Eye (tissue), 1 donor: ENCODE measurements at regions not wholly inside any gene's neighbourhood (a gene's known extent, or its start where the extent isn't known, plus 50 kb on each side); places are given as distances from the start of the nearest gene placed in this dataset.

Source experiments
- DNase-seq: peaks from one replicate; pipeline ENCODE4 v3.0.0-alpha.2; 2015

DNA sequence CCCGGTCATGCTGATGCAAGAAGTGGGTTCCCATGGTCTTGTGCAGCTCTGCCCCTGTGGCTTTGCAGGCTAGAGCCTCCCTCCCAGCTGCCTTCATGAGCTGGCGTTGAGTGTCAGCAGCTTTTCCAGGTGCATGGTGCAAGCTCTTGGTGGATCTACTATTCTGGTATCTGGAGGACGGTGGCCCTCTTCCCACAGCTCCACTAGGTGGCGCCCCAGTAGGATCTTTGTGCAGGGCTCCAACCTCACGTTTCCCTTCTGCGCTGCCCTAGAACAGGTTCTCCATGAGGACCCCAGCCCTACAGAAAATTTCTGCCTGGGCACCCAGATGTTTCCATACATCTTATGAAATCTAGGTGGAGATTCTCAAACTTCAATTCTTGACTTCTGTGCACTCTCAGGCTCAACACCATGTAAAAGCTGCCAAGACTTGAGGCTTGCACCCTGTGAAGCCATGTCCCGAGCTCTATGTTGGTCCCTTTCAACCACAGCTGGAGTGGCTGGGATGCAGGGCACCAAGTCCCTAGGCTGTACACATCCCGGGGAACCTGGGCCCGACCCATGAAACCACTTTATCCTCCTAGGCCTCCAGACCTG is 238.4 kb upstream of the MDFIC2 start:
- peak; percentile 45 for DNase-seq

DNA sequence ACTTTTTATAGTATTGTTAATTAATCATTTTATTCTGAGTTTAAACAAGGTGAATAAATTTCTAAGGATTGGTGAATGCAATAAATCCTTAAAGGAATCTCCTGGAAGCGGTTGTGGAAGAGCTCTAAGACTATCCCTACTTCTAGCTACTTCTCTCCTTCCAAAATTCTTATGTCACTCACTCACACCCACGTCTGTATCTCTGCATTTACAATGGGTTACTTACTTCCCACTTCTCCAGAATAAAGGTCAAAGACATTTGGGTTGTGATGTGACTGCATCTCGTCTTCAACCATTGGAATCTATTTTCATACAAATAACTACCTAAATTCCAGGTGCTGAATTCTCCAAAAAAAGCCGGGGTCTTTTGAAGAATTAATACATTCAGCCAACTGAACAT is 234.2 kb upstream of the MDFIC2 start:
- no peak for DNase-seq

DNA sequence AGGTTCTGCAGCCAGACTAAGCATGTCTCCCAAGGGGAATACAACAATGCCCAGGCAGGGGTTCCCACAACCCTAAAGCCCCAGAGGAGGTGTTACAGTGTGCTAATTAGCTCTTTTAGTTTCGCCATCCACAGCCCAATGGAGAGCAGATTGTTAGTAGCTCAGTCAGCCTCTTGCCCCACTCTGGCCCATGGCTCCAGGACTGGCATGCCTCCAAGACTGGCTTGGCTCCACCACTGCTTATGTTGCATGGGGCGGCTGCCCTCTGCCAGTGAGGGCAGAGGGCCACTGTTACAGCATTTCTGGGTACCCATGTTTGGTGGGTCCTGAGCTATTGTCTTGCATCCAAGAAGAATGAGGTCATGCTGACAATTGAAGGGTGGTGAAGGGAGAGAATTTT is 231.1 kb upstream of the MDFIC2 start:
- no peak for DNase-seq

DNA sequence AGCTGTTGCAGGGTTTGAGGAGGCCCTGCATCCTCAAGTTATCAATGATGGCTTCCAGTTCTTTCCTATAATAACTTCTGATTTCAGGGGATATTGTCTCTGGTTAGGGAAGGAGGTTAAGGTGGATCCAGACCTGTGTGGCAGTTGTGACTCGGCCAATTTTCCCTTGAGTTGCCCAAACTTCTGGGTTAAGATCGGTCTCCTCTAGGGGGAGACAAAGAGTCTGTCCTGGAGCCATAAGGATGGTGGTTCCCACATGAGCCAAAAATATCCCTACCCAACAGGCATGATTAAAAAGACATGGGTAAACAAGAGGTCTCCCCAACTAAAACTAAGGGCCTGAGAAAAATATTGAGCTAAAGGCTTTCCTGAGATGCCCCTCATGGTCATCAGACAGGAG is 227.5 kb upstream of the MDFIC2 start:
- no peak for DNase-seq

DNA sequence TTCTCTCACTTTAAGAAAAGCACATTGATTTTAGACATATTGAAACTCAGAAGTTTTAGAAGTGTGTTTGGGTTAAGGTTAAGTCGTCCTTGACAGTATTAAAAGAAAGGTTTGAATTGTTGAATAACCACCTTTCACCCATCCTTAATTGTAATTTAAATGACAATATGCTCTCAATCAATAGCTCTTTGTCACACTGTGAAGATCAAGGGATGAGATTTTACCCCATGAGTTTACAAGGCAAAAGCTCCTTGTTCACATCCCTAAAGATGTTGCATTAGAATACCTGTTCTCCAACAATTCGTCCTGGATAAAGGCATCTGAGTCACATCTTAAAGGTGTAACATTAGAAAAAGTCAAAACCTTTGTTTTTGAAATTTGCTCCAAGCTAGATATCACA is 220.4 kb upstream of the MDFIC2 start:
- no peak for DNase-seq

DNA sequence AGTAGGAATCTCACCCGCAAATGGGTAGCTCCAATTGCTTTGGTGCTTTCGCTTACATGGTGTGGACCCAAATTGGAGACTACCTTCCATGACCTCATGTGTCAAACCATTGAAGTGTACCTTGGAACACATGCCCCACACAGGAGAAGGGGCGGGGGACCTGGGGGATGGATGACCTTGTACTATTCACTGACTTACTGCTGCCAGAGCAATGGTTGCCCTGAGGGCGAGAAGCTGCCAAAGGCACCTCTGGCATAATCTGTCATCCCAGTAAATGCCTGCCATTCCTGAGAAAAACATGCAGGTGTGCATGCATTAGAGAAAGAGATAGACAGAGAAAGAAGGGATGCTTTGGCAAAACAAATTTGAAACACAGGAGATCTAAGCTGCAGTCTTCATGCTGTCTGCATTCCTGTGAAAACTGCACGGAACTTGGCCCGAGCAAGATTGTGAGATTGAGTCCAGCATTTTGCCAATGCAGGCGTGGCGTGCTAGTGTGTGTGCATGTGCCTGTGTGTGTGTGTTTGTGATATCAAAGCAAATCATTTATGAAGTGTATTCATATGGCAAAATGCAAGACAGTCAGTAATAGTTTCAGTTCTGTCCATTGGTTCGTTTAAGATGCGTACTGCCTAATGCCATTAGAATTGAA is 219.5 kb upstream of the MDFIC2 start:
- DNase-seq = no peak

DNA sequence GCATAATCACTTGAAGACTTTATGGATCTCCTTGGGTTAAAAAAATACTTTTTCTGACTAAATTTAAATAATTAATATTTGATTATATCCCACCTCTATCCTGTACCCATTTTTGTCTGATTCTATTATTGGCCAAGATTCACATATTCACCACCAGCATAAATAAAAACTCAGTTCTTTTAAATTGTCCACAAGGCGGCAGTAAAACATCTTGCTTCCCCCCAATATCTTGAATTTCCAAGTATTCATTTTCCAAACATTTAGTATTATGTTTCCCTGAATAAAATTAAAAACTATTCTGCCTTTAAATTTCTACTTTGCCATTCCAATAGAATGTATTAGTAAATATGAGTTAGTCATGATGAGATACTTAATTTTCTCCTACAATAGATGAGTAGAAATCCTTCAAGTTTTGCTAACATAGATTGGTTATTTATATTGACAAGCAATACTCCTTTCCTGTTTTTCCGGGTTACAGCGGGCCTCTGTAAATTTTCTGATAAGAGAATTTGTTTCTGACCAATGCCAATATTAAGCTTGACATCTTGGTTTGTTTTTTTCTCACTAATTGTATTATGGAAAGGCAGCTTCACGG is 218.7 kb upstream of the MDFIC2 start:
- peak; percentile 84 for DNase-seq

DNA sequence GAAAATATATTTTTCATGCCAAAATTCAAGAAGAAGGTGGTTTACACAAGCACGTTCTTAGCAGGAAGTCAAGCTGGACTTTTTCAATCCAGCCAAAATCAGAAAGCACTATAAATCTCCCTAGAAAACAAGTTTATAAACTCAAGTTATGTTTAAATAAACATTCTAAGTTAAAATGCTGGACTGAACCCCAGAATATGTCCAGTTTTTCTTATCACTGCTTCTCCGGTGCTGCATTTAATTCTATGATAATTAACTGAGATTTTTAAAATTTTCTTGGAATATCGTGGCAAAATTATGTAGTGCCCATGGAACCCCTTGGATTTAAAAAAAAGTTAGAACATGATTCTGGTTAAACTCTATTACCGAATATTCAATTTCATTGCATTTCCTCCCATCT is 218.2 kb upstream of the MDFIC2 start:
- no peak for DNase-seq

DNA sequence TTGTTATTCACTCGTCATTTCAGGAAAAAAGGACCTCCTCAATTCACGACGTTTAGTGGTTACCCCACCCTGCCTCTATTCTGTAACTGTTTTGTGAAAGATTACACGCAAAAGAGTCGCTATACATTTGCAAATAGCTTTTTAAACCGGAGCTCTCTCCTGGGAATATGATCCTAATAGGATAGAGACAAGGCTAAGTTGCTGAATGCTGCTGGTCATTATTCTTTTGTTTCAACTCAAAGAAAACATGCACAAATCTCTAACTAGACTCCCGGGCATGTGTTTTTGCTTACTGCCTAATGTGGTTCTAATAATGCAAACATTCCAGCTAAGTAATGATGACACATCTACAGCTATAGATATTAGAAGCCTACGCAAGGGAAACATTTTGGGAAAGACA is 214.6 kb upstream of the MDFIC2 start:
- DNase-seq = peak; percentile 67

DNA sequence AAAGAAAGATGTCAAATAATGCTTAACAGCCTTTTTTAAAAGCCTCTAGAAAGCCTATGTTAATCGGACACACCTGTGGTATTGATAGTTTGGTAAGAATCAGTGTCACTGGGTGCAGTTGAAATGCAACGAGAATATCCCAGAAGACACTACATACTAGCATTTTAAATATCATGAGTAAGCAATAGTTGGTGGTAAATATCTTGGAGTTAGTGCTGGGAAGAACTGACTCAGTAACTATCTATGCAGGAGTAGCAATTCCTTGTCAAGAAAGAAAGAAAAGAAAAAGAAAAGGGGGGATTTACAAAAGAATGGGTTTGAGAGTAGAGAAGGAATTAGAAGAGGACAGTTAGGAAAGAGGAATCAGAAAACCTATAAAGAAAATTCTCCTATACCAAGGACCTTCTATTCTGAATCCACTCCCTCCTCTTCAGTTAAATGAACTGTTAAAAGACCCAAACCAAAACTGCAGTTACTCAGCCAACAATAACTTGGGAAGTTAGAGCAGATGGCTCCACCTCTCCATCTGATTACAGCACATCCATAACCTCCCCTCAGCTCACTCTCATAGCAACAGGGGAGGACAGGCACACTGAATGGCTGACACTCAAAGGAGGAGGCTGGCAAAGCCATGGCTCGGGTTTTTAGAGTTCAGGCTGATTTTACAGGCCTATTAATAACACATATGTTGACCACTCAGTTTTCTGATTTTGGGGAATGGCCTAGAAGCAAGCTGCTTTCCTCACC is 207.6 kb upstream of the MDFIC2 start:
- no peak for DNase-seq

DNA sequence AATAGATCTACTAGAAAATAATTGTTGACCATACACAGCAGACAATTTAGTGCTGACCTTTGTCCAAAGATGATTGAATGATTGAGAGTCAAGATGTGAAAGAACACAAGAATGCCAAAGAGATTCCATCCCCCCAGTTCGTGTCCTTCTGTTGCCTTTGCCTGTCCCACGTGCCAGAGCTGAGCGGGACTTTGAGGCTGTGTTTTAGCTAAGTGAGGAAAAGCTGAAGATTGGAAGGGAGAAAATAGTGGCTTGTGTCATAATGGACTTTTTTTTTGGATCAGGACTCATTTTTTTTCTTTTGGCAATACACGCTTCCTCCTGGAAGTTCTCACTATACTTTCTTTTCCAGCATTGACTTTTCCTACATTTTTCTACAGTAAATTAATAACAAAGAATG is 206.6 kb upstream of the MDFIC2 start:
- DNase-seq = no peak

DNA sequence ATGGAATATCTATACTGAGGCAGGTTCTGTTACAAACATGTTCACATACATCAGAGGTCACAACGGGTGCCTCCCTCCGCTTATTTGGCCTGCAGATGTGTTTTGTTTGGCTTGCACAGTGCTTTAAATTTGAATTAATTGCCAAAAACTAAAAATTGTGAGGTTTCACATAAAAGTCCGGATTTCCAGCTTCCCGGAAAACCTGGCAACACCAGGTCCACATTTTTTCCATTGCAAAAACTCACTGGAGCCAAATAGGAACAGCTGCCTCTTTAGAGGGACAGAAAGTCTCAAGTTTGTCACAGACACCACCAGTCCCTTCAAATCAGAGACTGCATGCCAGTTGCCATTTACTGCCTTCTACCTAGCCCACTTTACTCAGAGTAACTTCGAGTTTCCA is 205.9 kb upstream of the MDFIC2 start:
- DNase-seq = no peak

DNA sequence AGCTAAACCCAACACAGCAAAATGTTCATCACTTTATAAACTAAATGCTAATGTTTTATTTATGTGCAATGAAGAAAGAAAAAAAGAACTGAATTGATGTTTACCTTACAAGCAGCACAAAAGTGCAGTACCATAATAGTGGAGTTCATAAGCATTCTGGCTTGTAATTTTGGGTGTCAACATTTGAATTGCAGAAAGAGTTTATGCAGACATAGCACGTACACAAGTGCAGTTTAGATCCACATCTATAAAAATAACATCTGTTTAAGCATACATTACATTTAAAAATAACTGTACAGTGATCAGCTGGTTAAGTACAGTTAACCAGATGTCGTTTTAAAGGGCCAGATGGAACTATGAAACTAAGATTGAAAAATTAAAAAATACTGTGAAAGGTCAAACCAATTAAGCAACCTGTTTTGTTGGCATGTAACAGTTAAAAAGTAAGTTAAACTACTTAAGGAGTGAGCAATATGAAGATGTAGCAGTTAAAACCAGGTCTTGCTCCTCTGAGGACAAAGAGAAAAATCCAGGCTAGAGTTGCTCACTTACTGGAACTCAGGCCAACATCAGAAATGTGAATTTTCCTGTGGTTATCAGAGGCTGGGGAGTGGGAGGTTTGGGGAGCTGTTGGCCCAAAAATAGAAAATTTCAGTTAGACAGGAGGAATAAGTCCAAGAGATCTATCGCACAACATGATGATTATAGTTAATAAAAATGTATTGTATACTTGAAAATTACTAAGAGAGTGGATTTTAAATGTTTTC is 204.9 kb upstream of the MDFIC2 start:
- DNase-seq = no peak

DNA sequence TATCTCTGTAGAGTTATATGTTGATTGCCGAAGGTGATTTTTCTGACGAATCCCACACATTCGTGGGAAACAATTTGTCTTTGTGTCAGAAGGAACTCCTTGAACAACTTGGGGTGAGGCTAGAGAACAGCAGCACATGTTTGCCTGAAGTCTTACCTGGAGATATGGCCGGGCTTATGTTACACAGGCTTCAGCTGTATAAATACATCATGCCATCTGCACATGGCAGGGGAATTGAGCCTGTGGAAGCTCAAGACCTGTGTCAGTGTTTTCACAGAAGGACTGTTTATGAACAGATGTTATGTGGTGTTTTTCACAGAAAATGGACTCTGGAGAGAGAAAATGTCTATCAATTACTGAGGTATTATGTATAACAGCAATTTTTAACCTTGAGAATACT is 203.6 kb upstream of the MDFIC2 start:
- DNase-seq = no peak

DNA sequence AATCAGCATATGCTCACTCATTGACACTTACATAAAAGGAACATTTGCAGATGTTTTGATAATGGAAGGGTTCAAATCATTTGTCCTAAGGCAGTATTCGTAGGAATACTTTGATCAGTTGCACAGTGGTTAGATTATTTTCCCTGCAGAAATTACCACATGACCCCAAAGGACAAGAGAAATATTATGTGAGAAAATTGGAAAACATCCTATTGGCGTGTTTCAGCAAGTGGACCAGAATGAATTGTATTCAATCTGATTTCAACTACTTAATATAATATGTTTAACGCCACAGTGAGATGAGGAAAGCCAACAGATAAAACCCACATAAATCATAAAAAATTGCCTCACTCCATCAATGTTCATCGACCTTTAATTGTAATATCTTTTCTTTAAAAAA is 195.0 kb upstream of the MDFIC2 start:
- DNase-seq = no peak

DNA sequence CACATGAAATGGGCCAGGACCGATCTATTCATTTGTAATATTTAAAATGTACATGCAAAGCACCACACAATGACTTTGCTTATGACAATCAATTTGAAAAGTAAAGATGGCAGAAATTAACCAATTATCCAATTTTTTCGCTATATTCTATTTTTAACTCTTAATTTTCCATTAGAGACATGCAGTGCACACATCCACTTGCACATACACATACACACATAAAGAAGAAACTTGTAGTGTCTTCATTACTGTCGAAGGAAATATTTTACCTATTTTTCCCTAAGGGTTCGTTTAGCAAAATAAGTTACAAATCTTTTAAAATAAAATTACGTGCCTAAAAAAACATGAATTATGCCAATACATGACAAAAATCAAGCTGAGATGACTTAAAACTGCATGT is 194.3 kb upstream of the MDFIC2 start:
- no peak for DNase-seq

DNA sequence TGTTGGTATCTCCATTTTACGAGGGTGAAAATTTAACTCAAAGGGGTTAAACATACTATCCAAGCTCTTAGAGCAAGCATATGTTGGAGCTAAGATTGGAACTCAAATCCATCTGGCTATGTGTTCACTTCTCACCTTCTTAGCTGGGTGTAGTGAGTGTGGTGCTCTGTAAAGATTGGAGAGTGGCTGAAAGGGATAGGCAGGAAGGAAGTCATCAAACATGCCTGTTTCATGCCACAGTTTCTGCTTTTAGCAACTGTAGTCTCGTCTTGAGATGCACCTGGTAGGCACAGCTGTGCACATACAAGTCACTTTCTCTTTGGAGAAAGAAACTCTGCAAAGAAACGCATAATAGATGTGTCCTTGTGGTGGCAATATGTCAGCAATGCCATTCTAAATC is 189.1 kb upstream of the MDFIC2 start:
- no peak for DNase-seq

DNA sequence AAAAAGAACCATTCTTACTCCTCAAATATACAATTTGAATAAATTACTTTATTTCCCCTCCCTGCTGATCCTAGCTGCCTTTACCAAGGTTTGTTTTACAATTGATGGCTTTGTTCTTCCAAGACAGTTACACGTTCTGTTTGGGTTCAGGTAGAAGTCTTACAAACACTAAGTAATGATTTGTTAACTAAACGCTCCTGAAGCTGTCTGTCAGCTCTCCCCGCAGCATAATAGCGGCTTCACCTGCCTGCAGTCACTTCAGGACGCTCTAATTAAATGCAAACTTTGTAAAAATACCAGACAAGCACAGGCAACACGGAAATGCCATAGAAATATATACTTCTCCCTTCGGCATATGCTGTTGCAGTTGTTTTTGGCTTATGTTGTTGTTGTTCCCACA is 176.4 kb upstream of the MDFIC2 start:
- peak; percentile 33 for DNase-seq

DNA sequence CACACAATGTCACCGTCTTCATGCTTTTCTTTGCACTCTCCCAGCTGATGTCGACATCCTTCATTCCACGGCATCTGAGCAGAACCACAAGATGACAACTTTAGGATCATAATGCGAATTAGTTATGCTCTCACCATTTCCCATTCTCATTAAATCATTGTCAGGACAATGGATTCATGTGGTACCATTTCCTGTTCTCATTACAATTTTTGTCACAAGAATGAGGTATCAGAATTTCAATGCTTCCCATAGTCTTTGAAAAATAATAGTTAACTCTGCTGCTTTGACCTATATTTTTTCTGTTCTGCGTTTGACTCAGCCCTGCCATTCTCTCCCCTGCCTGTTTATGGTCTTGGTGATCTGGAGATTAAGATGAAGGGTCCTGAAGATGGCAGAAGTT is 175.7 kb upstream of the MDFIC2 start:
- DNase-seq = no peak

DNA sequence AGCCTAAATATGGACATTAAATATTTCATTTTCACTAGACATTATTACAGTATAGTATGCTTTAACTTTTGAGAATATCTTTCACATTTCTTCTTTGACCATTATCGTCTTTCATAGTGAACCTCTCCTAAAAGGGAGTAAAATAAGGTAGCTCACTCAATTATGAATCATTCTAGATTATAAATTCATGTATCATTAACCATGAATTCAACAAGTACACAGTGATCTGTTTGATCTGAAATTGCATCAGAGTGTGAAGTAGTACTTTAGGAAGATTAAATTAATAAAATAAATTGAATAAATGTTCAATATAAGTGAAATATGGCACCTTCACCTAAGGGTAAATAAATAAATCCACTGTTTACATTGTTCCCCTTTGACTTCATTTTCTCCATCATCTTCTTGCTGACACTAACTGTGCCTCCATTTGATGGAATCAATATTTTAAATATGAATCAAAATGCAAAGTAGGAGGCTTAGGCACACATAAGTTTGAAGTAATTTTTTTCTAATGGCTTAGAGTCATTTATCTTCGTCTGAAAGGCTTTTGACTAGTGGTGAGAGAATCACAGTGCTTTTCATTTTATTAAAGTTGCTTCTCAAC is 174.1 kb upstream of the MDFIC2 start:
- no peak for DNase-seq

DNA sequence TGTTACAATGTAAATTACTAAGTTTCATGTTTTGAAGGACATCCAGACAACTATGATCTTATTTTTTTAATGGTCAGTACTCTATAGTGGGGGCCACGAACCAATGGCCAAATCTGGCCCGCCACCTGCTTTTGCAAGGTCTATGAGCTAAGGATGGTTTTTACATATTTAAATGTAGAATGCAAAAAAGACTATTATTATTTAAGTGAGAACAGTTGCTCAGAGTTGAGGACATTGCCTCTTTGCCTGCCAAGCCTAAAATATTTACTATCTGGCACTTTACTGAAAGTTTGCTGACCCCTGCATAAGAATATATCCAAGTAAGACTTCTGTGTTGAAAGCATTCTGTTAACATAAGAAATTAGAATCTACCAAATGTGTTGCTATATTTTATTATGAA is 163.7 kb upstream of the MDFIC2 start:
- DNase-seq = no peak

DNA sequence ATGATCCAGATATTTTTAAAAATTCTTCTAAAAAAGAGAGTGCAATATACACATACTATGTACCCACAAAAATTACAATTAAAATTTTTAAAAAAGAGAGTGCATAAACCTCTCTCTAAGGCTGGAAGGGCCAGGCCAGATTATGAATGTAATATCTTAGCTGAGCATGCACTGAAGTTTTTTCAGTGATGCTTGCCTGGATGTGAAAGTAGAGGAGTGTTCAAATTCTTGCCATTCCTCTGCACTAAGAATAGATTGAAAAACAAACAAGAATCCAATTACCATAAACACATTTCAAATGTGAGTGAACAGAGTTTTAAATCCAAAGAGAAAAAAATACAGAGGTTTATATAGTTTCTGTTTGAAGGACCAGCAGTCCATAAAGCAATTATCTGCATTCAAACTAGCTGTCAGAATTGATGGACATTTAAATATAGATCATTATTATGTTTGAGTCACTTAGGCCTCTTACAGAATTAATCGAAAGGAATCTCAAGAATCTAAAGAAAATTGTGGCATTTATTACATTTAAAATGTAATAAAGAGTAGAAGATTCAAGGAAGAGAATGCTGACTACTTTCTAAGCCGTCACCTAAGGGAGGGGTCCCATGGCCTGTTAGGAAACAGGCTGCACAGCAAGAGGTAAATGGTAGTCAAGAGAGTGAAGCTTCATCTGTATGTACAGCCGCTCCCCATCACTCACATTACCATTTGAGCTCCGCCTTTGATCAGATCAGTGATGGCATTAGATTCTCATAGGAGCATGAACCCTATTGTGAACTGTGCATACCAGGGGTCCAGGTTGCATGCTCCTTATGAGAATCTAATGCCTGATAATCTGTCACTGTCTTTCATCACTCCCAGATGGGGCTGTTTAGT is 159.3 kb upstream of the MDFIC2 start:
- DNase-seq = no peak
